ENCODE measurements at regions not wholly inside any gene's neighbourhood (a gene's known extent, or its start where the extent isn't known, plus 50 kb on each side); places are given as distances from the start of the nearest gene placed in this dataset.

DNA sequence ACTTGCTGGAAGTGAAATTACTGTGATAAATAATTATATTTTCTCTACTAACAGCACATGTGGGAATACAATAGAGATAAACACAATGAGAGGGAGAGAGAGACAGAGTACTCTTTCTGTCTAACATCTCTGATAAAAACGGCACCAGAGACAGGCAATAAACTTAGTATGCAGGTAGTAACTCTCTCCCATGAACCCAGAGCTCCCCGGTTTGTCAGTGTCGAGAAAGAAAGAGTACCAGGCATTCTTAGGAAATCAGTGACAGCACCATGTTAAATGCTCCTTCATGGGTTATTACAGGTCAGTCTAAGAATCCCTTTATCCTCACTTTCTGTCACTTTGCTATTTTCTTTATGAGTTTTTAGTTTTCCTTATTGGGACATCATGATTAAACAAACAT, 110.7 kb upstream of the EPHA3 start:
- no peak for TF ChIP-seq POLR2AphosphoS5 (IDR thresholded peaks at IDR 0.05; ENCODE audit: low read length)
- TF ChIP-seq BACH1 (IDR thresholded peaks at IDR 0.05; ENCODE audit: borderline replicate concordance): no peak
- no peak for TF ChIP-seq KDM1A (IDR thresholded peaks at IDR 0.05; ENCODE audit: borderline replicate concordance)

Measured in GM12878 (cell line).